H9 (cell line): ENCODE measurements at regions not wholly inside any gene's neighbourhood (a gene's known extent, or its start where the extent isn't known, plus 50 kb on each side); places are given as distances from the start of the nearest gene placed in this dataset.

ENCODE experiments used
- DNase-seq: peaks from one replicate; pipeline ENCODE4 v3.0.0-alpha.2; 2017
- H2AFZ ChIP-seq: one replicate; pipeline ENCODE4 v1.6.1; 2013; ENCODE audit warnings: mild to moderate bottlenecking, low read length, control low read depth, moderate library complexity
- H2AK5ac ChIP-seq: 2 replicates; pipeline ENCODE4 v1.6.1; 2013; ENCODE audit warnings: low read length, control low read depth, mixed read lengths; ENCODE audit not compliant: insufficient read length
- H2BK120ac ChIP-seq: one replicate; pipeline ENCODE4 v1.6.1; 2013; ENCODE audit warnings: low read depth, mild to moderate bottlenecking, low read length, control low read depth, inconsistent platforms; ENCODE audit not compliant: poor library complexity, severe bottlenecking
- H2BK12ac ChIP-seq: 2 replicates; pipeline ENCODE4 v1.6.1; 2013; ENCODE audit warnings: low read length, control low read depth, mixed read lengths, low read depth; ENCODE audit not compliant: insufficient read length
- H2BK15ac ChIP-seq: 2 replicates; pipeline ENCODE4 v1.6.1; 2013; ENCODE audit warnings: low read depth, low read length, control low read depth
- H2BK20ac ChIP-seq: one replicate; pipeline ENCODE4 v1.6.1; 2013; ENCODE audit warnings: low read depth, mild to moderate bottlenecking, low read length, control low read depth, inconsistent platforms; ENCODE audit not compliant: poor library complexity, severe bottlenecking
- H2BK5ac ChIP-seq: 2 replicates; pipeline ENCODE4 v1.6.1; 2013; ENCODE audit warnings: low read length, control low read depth, mixed read lengths; ENCODE audit not compliant: insufficient read length
- H3K14ac ChIP-seq: 2 replicates; pipeline ENCODE4 v1.6.1; 2013; ENCODE audit warnings: low read length, control low read depth; ENCODE audit not compliant: insufficient read depth
- H3K18ac ChIP-seq: 2 replicates; pipeline ENCODE4 v1.6.1; 2013; ENCODE audit warnings: low read depth, mild to moderate bottlenecking, mixed read lengths, low read length, control low read depth; ENCODE audit not compliant: insufficient read length
- H3K23ac ChIP-seq: 2 replicates; pipeline ENCODE4 v1.6.1; 2013; ENCODE audit warnings: low read length, control low read depth, mixed read lengths, low read depth; ENCODE audit not compliant: insufficient read length
- H3K23me2 ChIP-seq: 2 replicates; pipeline ENCODE4 v1.6.1; 2013; ENCODE audit warnings: low read depth, mild to moderate bottlenecking, mixed read lengths, low read length, control low read depth; ENCODE audit not compliant: insufficient read length, poor library complexity, severe bottlenecking
- H3K27ac ChIP-seq: 2 replicates; pipeline ENCODE4 v1.5.1; 2013; ENCODE audit warnings: low read length, control low read depth, mixed read lengths, low read depth; ENCODE audit not compliant: insufficient read length
- H3K27me3 ChIP-seq: 2 replicates; pipeline ENCODE4 v1.6.1; 2013; ENCODE audit warnings: low read length, control low read depth, inconsistent platforms; ENCODE audit not compliant: insufficient read depth
- H3K4ac ChIP-seq: 2 replicates; pipeline ENCODE4 v1.6.1; 2013; ENCODE audit warnings: low read depth, mild to moderate bottlenecking, control low read depth, inconsistent platforms, low read length, moderate library complexity
- H3K4me1 ChIP-seq: 2 replicates; pipeline ENCODE4 v1.6.1; 2013; ENCODE audit warnings: low read length, control low read depth, inconsistent platforms; ENCODE audit not compliant: insufficient read depth
- H3K4me2 ChIP-seq: 2 replicates; pipeline ENCODE4 v1.6.1; 2013; ENCODE audit warnings: low read length, control low read depth, mixed read lengths; ENCODE audit not compliant: insufficient read length, insufficient read depth
- H3K56ac ChIP-seq: 2 replicates; pipeline ENCODE4 v1.6.1; 2013; ENCODE audit warnings: low read depth, mild to moderate bottlenecking, mixed read lengths, low read length, control low read depth; ENCODE audit not compliant: insufficient read length
- H3K79me1 ChIP-seq: 2 replicates; pipeline ENCODE4 v1.6.1; 2013; ENCODE audit warnings: low read depth, mild to moderate bottlenecking, moderate library complexity, low read length, control low read depth, inconsistent platforms; ENCODE audit not compliant: insufficient read depth, poor library complexity, severe bottlenecking
- H3K79me2 ChIP-seq: 2 replicates; pipeline ENCODE4 v1.6.1; 2013; ENCODE audit warnings: low read length, control low read depth, inconsistent platforms; ENCODE audit not compliant: insufficient read depth
- H3K9ac ChIP-seq: 2 replicates; pipeline ENCODE4 v1.6.1; 2013; ENCODE audit warnings: low read length, control low read depth, mixed read lengths; ENCODE audit not compliant: insufficient read length; ENCODE audit errors: extremely low read depth
- H3K9me3 ChIP-seq: one replicate; pipeline ENCODE4 v1.6.1; 2013; ENCODE audit warnings: low read depth, low read length, inconsistent platforms; ENCODE audit not compliant: control insufficient read depth
- H3T11ph ChIP-seq: one replicate; pipeline ENCODE4 v1.6.1; 2013; ENCODE audit warnings: mild to moderate bottlenecking, low read length, control low read depth, inconsistent platforms
- H4K20me1 ChIP-seq: one replicate; pipeline ENCODE4 v1.6.1; 2013; ENCODE audit not compliant: control insufficient read depth, insufficient read length, insufficient read depth
- H4K5ac ChIP-seq: 2 replicates; pipeline ENCODE4 v1.6.1; 2013; ENCODE audit warnings: low read depth, mild to moderate bottlenecking, mixed read lengths, low read length, control low read depth; ENCODE audit not compliant: insufficient read length
- H4K8ac ChIP-seq: replicated peaks from 2 replicates; pipeline ENCODE4 v1.6.1; 2013; ENCODE audit warnings: low read length, control low read depth, mixed read lengths, low read depth; ENCODE audit not compliant: insufficient read length
- H4K91ac ChIP-seq: 2 replicates; pipeline ENCODE4 v1.6.1; 2013; ENCODE audit warnings: low read depth, mild to moderate bottlenecking, moderate library complexity, mixed read lengths, low read length, control low read depth; ENCODE audit not compliant: insufficient read length
- H3K27ac Mint-ChIP-seq, 3 experiments: 2 replicates in 2 of 3; 3 replicates in 1 of 3; pipeline ENCODE4 v1.8.0; 2020 to 2021; ENCODE audit warnings: mixed read lengths in 3 of 3, mild to moderate bottlenecking in 1 of 3, moderate library complexity in 1 of 3
- H3K27me3 Mint-ChIP-seq: 2 replicates; pipeline ENCODE4 v1.8.0; 2021; ENCODE audit warnings: low read depth, mild to moderate bottlenecking, moderate library complexity, mixed read lengths
- H3K36me3 Mint-ChIP-seq, 3 experiments: 2 replicates in 2 of 3; 3 replicates in 1 of 3; pipeline ENCODE4 v1.8.0; 2020 to 2021; ENCODE audit warnings: low read depth in 3 of 3, mixed read lengths in 3 of 3; ENCODE audit not compliant: insufficient read depth in 1 of 3
- H3K4me1 Mint-ChIP-seq, 2 experiments: 2 replicates each; pipeline ENCODE4 v1.8.0; 2020; ENCODE audit warnings: mixed read lengths in 2 of 2
- H3K4me3 Mint-ChIP-seq, 2 experiments: 2 replicates in 1 of 2; 3 replicates in 1 of 2; pipeline ENCODE4 v1.8.0; 2020 to 2021; ENCODE audit warnings: mild to moderate bottlenecking in 2 of 2, mixed read lengths in 2 of 2, moderate library complexity in 1 of 2
- H3K9me3 Mint-ChIP-seq, 2 experiments: 2 replicates in 1 of 2; 3 replicates in 1 of 2; pipeline ENCODE4 v1.8.0; 2020; ENCODE audit warnings: mild to moderate bottlenecking in 2 of 2, mixed read lengths in 2 of 2, moderate library complexity in 1 of 2
- WGBS: extraction: QIAGEN DNeasy Blood & Tissue Kit; methylation state at CpG from one replicate; pipeline ENCODE4 v1.1.7; 2013; ENCODE audit warnings: missing lambda C conversion rate, low lambda C conversion rate, mixed read lengths; ENCODE audit not compliant: insufficient read length; ENCODE audit errors: extremely low coverage; 5-methylcytosine and 5-hydroxymethylcytosine counted together
- TF ChIP-seq, protein P1 (sequence below): fragments of 200-600 bp; sonication (generic); conservative IDR thresholded peaks from 3 replicates; pipeline ENCODE4 v1.8.0; 2021; ENCODE audit warnings: antibody characterized with exemption, mild to moderate bottlenecking

- H3K23ac ChIP-seq: no peak overlapping the region
- H3K4ac ChIP-seq: no peak overlapping the region
- H2BK5ac ChIP-seq: no peak overlapping the region
- no peaks in the 10 kb centered on the region for H3K9me3 Mint-ChIP-seq
- no peak overlapping the region for H3K56ac ChIP-seq
- no CpG with 5 or more reads among the region's 1 CpG for WGBS
- no peak overlapping the region for H3K27ac ChIP-seq
- TF ChIP-seq, protein P1, sequence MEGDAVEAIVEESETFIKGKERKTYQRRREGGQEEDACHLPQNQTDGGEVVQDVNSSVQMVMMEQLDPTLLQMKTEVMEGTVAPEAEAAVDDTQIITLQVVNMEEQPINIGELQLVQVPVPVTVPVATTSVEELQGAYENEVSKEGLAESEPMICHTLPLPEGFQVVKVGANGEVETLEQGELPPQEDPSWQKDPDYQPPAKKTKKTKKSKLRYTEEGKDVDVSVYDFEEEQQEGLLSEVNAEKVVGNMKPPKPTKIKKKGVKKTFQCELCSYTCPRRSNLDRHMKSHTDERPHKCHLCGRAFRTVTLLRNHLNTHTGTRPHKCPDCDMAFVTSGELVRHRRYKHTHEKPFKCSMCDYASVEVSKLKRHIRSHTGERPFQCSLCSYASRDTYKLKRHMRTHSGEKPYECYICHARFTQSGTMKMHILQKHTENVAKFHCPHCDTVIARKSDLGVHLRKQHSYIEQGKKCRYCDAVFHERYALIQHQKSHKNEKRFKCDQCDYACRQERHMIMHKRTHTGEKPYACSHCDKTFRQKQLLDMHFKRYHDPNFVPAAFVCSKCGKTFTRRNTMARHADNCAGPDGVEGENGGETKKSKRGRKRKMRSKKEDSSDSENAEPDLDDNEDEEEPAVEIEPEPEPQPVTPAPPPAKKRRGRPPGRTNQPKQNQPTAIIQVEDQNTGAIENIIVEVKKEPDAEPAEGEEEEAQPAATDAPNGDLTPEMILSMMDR: no peak
- no peak overlapping the region for H2BK15ac ChIP-seq
- peaks cover 8 to 10% of the 10 kb centered on the region in 2 experiments for H3K4me1 Mint-ChIP-seq
- H3K23me2 ChIP-seq: no peaks in the 10 kb centered on the region
- H3K79me2 ChIP-seq: no peaks in the 10 kb centered on the region
- H3K27me3 ChIP-seq: no peaks in the 10 kb centered on the region
- H3K4me2 ChIP-seq: no peak overlapping the region
- DNase-seq: no peak
- H3K18ac ChIP-seq: no peak overlapping the region
- no peak overlapping the region for H4K91ac ChIP-seq
- no peak overlapping the region for H3K14ac ChIP-seq
- no peaks in the 10 kb centered on the region for H3K9me3 ChIP-seq
- H4K20me1 ChIP-seq: no peaks in the 10 kb centered on the region
- H2AK5ac ChIP-seq: no peak overlapping the region
- no peak overlapping the region for H2BK20ac ChIP-seq
- no peaks in the 10 kb centered on the region for H3K4me1 ChIP-seq
- no peak overlapping the region for H2BK120ac ChIP-seq
- H3K4me3 Mint-ChIP-seq: no peak overlapping the region
- no peak overlapping the region for H4K8ac ChIP-seq
- no peaks in the 10 kb centered on the region for H3K79me1 ChIP-seq
- H2BK12ac ChIP-seq: no peak overlapping the region
- H3T11ph ChIP-seq: no peak overlapping the region
- H3K9ac ChIP-seq: no peak overlapping the region
- H3K27me3 Mint-ChIP-seq: no peaks in the 10 kb centered on the region
- no peak overlapping the region for H4K5ac ChIP-seq
- no peak overlapping the region for H2AFZ ChIP-seq
- H3K27ac Mint-ChIP-seq: no peak overlapping the region
- no peaks in the 10 kb centered on the region for H3K36me3 Mint-ChIP-seq
Measured at GRCh38 chr2:48253301-48253700, 61.2 kb upstream of the FOXN2 start.
